ENCODE measurements at regions not wholly inside any gene's neighbourhood (a gene's known extent, or its start where the extent isn't known, plus 50 kb on each side); places are given as distances from the start of the nearest gene placed in this dataset.

GRCh38 chr4:16365036-16365569, 138.8 kb upstream of the TAPT1 start:
- no peak for DNase-seq (ENCODE audit: low read depth, low spot score)

GRCh38 chr4:16360694-16361262, 134.5 kb upstream of the TAPT1 start:
- DNase-seq (ENCODE audit: low read depth, low spot score): no peak

GRCh38 chr4:16353165-16353564, 126.9 kb upstream of the TAPT1 start:
- no peak for DNase-seq (ENCODE audit: low read depth, low spot score)

- no peak for DNase-seq (ENCODE audit: low read depth, low spot score)
Measured at GRCh38 chr4:16351161-16351560, 124.9 kb upstream of the TAPT1 start.

GRCh38 chr4:16344853-16345252, 118.6 kb upstream of the TAPT1 start:
- no peak for DNase-seq (ENCODE audit: low read depth, low spot score)

- DNase-seq (ENCODE audit: low read depth, low spot score): no peak
Measured at GRCh38 chr4:16337936-16338335, 111.7 kb upstream of the TAPT1 start.

GRCh38 chr4:16334601-16335000, 108.3 kb upstream of the TAPT1 start:
- no peak for DNase-seq (ENCODE audit: low read depth, low spot score)

- DNase-seq (ENCODE audit: low read depth, low spot score): no peak
Measured at GRCh38 chr4:16329797-16330134, 103.5 kb upstream of the TAPT1 start.

GRCh38 chr4:16329125-16329796, 103.0 kb upstream of the TAPT1 start:
- no peak for DNase-seq (ENCODE audit: low read depth, low spot score)

- DNase-seq (ENCODE audit: low read depth, low spot score): no peak
Measured at GRCh38 chr4:16322183-16322582, 95.9 kb upstream of the TAPT1 start.

GRCh38 chr4:16315456-16315855, 89.2 kb upstream of the TAPT1 start:
- DNase-seq (ENCODE audit: low read depth, low spot score): no peak

- no peak for DNase-seq (ENCODE audit: low read depth, low spot score)
Measured at GRCh38 chr4:16310606-16311005, 84.3 kb upstream of the TAPT1 start.

- DNase-seq (ENCODE audit: low read depth, low spot score): no peak
Measured at GRCh38 chr4:16302648-16303047, 76.4 kb upstream of the TAPT1 start.

- no peak for DNase-seq (ENCODE audit: low read depth, low spot score)
Measured at GRCh38 chr4:16297003-16297402, 70.7 kb upstream of the TAPT1 start.

- DNase-seq (ENCODE audit: low read depth, low spot score): no peak
Measured at GRCh38 chr4:16294455-16294854, 68.2 kb upstream of the TAPT1 start.

GRCh38 chr4:16293210-16293838, 67.1 kb upstream of the TAPT1 start:
- DNase-seq (ENCODE audit: low read depth, low spot score): no peak

- no peak for DNase-seq (ENCODE audit: low read depth, low spot score)
Measured at GRCh38 chr4:16292585-16292984, 66.3 kb upstream of the TAPT1 start.

- DNase-seq (ENCODE audit: low read depth, low spot score): no peak
Measured at GRCh38 chr4:16290681-16291420, 64.6 kb upstream of the TAPT1 start.

GRCh38 chr4:16289897-16290554, 63.8 kb upstream of the TAPT1 start:
- DNase-seq (ENCODE audit: low read depth, low spot score): no peak

GRCh38 chr4:16284050-16284449, 57.8 kb upstream of the TAPT1 start:
- no peak for DNase-seq (ENCODE audit: low read depth, low spot score)

- no peak for DNase-seq (ENCODE audit: low read depth, low spot score)
Measured at GRCh38 chr4:16278178-16278577, 51.9 kb upstream of the TAPT1 start.

Data from smooth muscle cell of the brain vasculature (primary cell).